Choroid plexus epithelial cell (primary cell): ENCODE measurements at regions not wholly inside any gene's neighbourhood (a gene's known extent, or its start where the extent isn't known, plus 50 kb on each side); places are given as distances from the start of the nearest gene placed in this dataset.
"Not testable (repeated sequence)": the region's sequence is repeated elsewhere in the genome, so short reads cannot be mapped to it uniquely, and the experiment has no call there.

Source experiments
- DNase-seq: peaks from one replicate; pipeline ENCODE4 v3.0.0-alpha.2; 2010; ENCODE audit warnings: low read depth
- H3K4me3 ChIP-seq: 2 replicates; pipeline ENCODE4 v1.5.1; 2011; ENCODE audit warnings: low read depth, mild to moderate bottlenecking, control low read depth, low read length, moderate library complexity
- CTCF ChIP-seq: conservative IDR thresholded peaks from 2 replicates; pipeline ENCODE4 v1.5.1; 2011; ENCODE audit warnings: low read depth, mild to moderate bottlenecking, control low read depth, inconsistent platforms, low read length, moderate library complexity

- peak; percentile 31 for TF ChIP-seq CTCF
- no peak overlapping the region for H3K4me3 ChIP-seq
- DNase-seq: no peak
These were observed 84.8 kb downstream of the FOXF2 start for GRCh38 chr6:1474205-1474604.

GRCh38 chr6:1475174-1475573, 85.8 kb downstream of the FOXF2 start:
- no peak for DNase-seq
- no peak for TF ChIP-seq CTCF
- no peak overlapping the region for H3K4me3 ChIP-seq

GRCh38 chr6:1477432-1478090, 88.2 kb downstream of the FOXF2 start:
- TF ChIP-seq CTCF: peak; percentile 32
- DNase-seq: peak; percentile 83
- H3K4me3 ChIP-seq: no peak overlapping the region

DNA sequence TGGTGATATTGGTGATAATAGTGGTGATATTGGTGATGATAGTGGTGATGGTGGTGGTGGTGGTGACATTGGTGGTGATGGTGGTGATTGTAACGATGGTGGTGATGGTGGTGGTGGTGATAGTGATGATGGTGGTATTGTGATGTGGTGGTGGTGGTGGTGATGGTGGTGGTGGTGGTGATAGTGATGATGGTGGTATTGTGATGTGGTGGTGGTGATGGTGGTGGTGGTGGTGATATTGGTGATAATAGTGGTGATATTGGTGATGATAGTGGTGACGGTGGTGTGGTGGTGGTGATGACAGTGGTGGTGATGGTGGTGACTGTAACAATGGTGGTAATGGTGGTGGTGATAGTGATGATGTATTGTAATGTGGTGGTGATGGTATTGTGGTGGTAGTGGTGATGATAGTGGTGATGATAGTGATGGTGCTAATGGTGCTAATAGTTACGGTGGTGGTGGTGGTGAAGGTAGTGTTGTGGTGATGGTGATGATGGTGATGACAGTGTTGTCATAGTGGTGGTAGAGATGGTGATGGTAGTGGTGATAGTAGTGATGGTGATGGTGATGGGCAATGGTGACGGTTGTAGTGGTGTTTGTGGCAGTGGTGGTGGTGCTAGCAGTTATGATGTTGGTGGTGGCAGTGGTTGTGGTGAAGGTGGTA, 88.9 kb downstream of the FOXF2 start:
- not testable (repeated sequence) for DNase-seq, H3K4me3 ChIP-seq

DNA sequence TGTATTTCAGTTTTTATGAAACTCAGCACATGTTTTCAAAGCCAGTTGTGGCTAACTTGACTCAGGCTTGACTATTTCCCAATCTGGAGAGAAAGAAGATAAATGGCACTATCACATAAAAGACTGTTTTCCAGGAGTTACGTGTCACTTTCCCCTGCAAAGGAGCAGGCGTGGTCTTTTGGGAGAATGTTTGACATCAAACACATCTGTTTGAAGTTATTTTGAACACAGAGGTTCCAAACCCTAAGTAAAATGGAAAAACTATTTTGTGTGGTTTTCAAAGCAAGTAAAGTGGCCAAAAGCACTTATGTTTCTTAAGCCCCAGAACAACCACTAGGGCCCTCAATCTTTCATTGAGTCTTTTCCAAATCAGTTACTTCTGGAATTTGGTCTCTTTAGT, 89.7 kb downstream of the FOXF2 start:
- peak; percentile 45 for DNase-seq
- peak; percentile 26 for TF ChIP-seq CTCF
- no peak overlapping the region for H3K4me3 ChIP-seq

DNA sequence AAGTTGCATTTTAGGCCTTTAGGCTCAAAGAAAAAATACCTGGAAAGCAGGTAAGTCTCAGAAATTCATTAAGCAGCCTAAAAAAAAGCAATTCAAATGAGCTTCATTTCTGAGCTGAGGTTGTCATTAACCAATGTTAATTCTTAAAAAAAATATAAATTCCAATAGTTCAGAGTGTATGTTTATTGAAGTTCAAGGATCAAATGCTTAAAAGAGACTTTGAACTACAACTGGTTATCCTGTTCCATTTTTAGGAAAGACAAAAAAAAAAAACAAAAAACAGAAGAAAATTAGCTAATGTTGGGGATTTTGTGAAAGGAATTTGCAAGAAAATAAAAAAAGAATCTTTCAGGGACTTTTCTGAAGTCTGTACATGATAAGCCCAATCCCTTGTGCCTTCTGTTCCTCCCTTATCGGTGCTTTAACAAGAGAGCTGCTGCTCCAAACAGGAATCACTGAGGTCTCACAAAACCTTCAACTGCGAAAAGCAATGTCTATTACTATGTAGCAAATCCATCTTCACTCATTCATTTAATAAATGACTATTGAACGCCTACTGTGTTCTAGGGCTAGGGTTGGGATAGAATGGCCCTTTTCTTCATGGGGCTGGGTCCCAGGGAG, 90.3 kb downstream of the FOXF2 start:
- no peak for DNase-seq
- H3K4me3 ChIP-seq: no peak overlapping the region
- no peak for TF ChIP-seq CTCF

DNA sequence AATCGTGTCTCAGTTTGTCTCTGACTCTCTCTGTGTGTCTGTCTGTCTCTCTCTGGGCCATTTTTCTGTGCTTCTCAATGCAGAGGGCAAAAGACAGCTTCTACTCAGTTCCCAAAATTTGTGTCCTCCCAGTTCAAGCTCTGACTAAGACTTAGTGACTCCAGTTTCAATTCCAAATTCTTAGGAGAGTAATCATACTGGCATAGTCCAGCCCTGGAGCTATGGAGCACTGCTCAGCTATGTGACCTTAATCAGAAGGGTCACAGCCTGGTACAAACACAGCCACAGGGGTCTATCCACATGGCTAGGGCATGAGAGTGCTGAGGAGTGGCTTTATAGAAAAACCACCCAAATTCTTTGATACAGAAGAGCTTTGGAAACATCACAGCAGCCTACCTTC, 91.9 kb downstream of the FOXF2 start:
- no peak overlapping the region for H3K4me3 ChIP-seq
- DNase-seq: peak; percentile 66

More for the DNA sequence above, 91.9 kb downstream of the FOXF2 start:
- no peak for TF ChIP-seq CTCF
